H9 (cell line): ENCODE measurements at regions not wholly inside any gene's neighbourhood (a gene's known extent, or its start where the extent isn't known, plus 50 kb on each side); places are given as distances from the start of the nearest gene placed in this dataset.

Source experiments
- DNase-seq: peaks from one replicate; pipeline ENCODE4 v3.0.0-alpha.2; 2017
- H2AFZ ChIP-seq: one replicate; pipeline ENCODE4 v1.6.1; 2013; ENCODE audit warnings: mild to moderate bottlenecking, low read length, control low read depth, moderate library complexity
- H2AK5ac ChIP-seq: 2 replicates; pipeline ENCODE4 v1.6.1; 2013; ENCODE audit warnings: low read length, control low read depth, mixed read lengths; ENCODE audit not compliant: insufficient read length
- H2BK120ac ChIP-seq: one replicate; pipeline ENCODE4 v1.6.1; 2013; ENCODE audit warnings: low read depth, mild to moderate bottlenecking, low read length, control low read depth, inconsistent platforms; ENCODE audit not compliant: poor library complexity, severe bottlenecking
- H2BK12ac ChIP-seq: 2 replicates; pipeline ENCODE4 v1.6.1; 2013; ENCODE audit warnings: low read length, control low read depth, mixed read lengths, low read depth; ENCODE audit not compliant: insufficient read length
- H2BK15ac ChIP-seq: 2 replicates; pipeline ENCODE4 v1.6.1; 2013; ENCODE audit warnings: low read depth, low read length, control low read depth
- H2BK20ac ChIP-seq: one replicate; pipeline ENCODE4 v1.6.1; 2013; ENCODE audit warnings: low read depth, mild to moderate bottlenecking, low read length, control low read depth, inconsistent platforms; ENCODE audit not compliant: poor library complexity, severe bottlenecking
- H2BK5ac ChIP-seq: 2 replicates; pipeline ENCODE4 v1.6.1; 2013; ENCODE audit warnings: low read length, control low read depth, mixed read lengths; ENCODE audit not compliant: insufficient read length
- H3K14ac ChIP-seq: 2 replicates; pipeline ENCODE4 v1.6.1; 2013; ENCODE audit warnings: low read length, control low read depth; ENCODE audit not compliant: insufficient read depth
- H3K18ac ChIP-seq: 2 replicates; pipeline ENCODE4 v1.6.1; 2013; ENCODE audit warnings: low read depth, mild to moderate bottlenecking, mixed read lengths, low read length, control low read depth; ENCODE audit not compliant: insufficient read length
- H3K23ac ChIP-seq: 2 replicates; pipeline ENCODE4 v1.6.1; 2013; ENCODE audit warnings: low read length, control low read depth, mixed read lengths, low read depth; ENCODE audit not compliant: insufficient read length
- H3K23me2 ChIP-seq: 2 replicates; pipeline ENCODE4 v1.6.1; 2013; ENCODE audit warnings: low read depth, mild to moderate bottlenecking, mixed read lengths, low read length, control low read depth; ENCODE audit not compliant: insufficient read length, poor library complexity, severe bottlenecking
- H3K27ac ChIP-seq: 2 replicates; pipeline ENCODE4 v1.5.1; 2013; ENCODE audit warnings: low read length, control low read depth, mixed read lengths, low read depth; ENCODE audit not compliant: insufficient read length
- H3K27me3 ChIP-seq: 2 replicates; pipeline ENCODE4 v1.6.1; 2013; ENCODE audit warnings: low read length, control low read depth, inconsistent platforms; ENCODE audit not compliant: insufficient read depth
- H3K4ac ChIP-seq: 2 replicates; pipeline ENCODE4 v1.6.1; 2013; ENCODE audit warnings: low read depth, mild to moderate bottlenecking, control low read depth, inconsistent platforms, low read length, moderate library complexity
- H3K4me1 ChIP-seq: 2 replicates; pipeline ENCODE4 v1.6.1; 2013; ENCODE audit warnings: low read length, control low read depth, inconsistent platforms; ENCODE audit not compliant: insufficient read depth
- H3K4me2 ChIP-seq: 2 replicates; pipeline ENCODE4 v1.6.1; 2013; ENCODE audit warnings: low read length, control low read depth, mixed read lengths; ENCODE audit not compliant: insufficient read length, insufficient read depth
- H3K56ac ChIP-seq: 2 replicates; pipeline ENCODE4 v1.6.1; 2013; ENCODE audit warnings: low read depth, mild to moderate bottlenecking, mixed read lengths, low read length, control low read depth; ENCODE audit not compliant: insufficient read length
- H3K79me1 ChIP-seq: 2 replicates; pipeline ENCODE4 v1.6.1; 2013; ENCODE audit warnings: low read depth, mild to moderate bottlenecking, moderate library complexity, low read length, control low read depth, inconsistent platforms; ENCODE audit not compliant: insufficient read depth, poor library complexity, severe bottlenecking
- H3K79me2 ChIP-seq: 2 replicates; pipeline ENCODE4 v1.6.1; 2013; ENCODE audit warnings: low read length, control low read depth, inconsistent platforms; ENCODE audit not compliant: insufficient read depth
- H3K9ac ChIP-seq: 2 replicates; pipeline ENCODE4 v1.6.1; 2013; ENCODE audit warnings: low read length, control low read depth, mixed read lengths; ENCODE audit not compliant: insufficient read length; ENCODE audit errors: extremely low read depth
- H3K9me3 ChIP-seq: one replicate; pipeline ENCODE4 v1.6.1; 2013; ENCODE audit warnings: low read depth, low read length, inconsistent platforms; ENCODE audit not compliant: control insufficient read depth
- H3T11ph ChIP-seq: one replicate; pipeline ENCODE4 v1.6.1; 2013; ENCODE audit warnings: mild to moderate bottlenecking, low read length, control low read depth, inconsistent platforms
- H4K20me1 ChIP-seq: one replicate; pipeline ENCODE4 v1.6.1; 2013; ENCODE audit not compliant: control insufficient read depth, insufficient read length, insufficient read depth
- H4K5ac ChIP-seq: 2 replicates; pipeline ENCODE4 v1.6.1; 2013; ENCODE audit warnings: low read depth, mild to moderate bottlenecking, mixed read lengths, low read length, control low read depth; ENCODE audit not compliant: insufficient read length
- H4K8ac ChIP-seq: replicated peaks from 2 replicates; pipeline ENCODE4 v1.6.1; 2013; ENCODE audit warnings: low read length, control low read depth, mixed read lengths, low read depth; ENCODE audit not compliant: insufficient read length
- H4K91ac ChIP-seq: 2 replicates; pipeline ENCODE4 v1.6.1; 2013; ENCODE audit warnings: low read depth, mild to moderate bottlenecking, moderate library complexity, mixed read lengths, low read length, control low read depth; ENCODE audit not compliant: insufficient read length
- H3K27ac Mint-ChIP-seq, 3 experiments: 2 replicates in 2 of 3; 3 replicates in 1 of 3; pipeline ENCODE4 v1.8.0; 2020 to 2021; ENCODE audit warnings: mixed read lengths in 3 of 3, mild to moderate bottlenecking in 1 of 3, moderate library complexity in 1 of 3
- H3K27me3 Mint-ChIP-seq: 2 replicates; pipeline ENCODE4 v1.8.0; 2021; ENCODE audit warnings: low read depth, mild to moderate bottlenecking, moderate library complexity, mixed read lengths
- H3K36me3 Mint-ChIP-seq, 3 experiments: 2 replicates in 2 of 3; 3 replicates in 1 of 3; pipeline ENCODE4 v1.8.0; 2020 to 2021; ENCODE audit warnings: low read depth in 3 of 3, mixed read lengths in 3 of 3; ENCODE audit not compliant: insufficient read depth in 1 of 3
- H3K4me1 Mint-ChIP-seq, 2 experiments: 2 replicates each; pipeline ENCODE4 v1.8.0; 2020; ENCODE audit warnings: mixed read lengths in 2 of 2
- H3K4me3 Mint-ChIP-seq, 2 experiments: 2 replicates in 1 of 2; 3 replicates in 1 of 2; pipeline ENCODE4 v1.8.0; 2020 to 2021; ENCODE audit warnings: mild to moderate bottlenecking in 2 of 2, mixed read lengths in 2 of 2, moderate library complexity in 1 of 2
- H3K9me3 Mint-ChIP-seq, 2 experiments: 2 replicates in 1 of 2; 3 replicates in 1 of 2; pipeline ENCODE4 v1.8.0; 2020; ENCODE audit warnings: mild to moderate bottlenecking in 2 of 2, mixed read lengths in 2 of 2, moderate library complexity in 1 of 2
- CTCF ChIP-seq: fragments of 200-600 bp; sonication (generic); conservative IDR thresholded peaks from 3 replicates; pipeline ENCODE4 v1.8.0; 2021; ENCODE audit warnings: antibody characterized with exemption, mild to moderate bottlenecking
- WGBS: extraction: QIAGEN DNeasy Blood & Tissue Kit; methylation state at CpG from one replicate; pipeline ENCODE4 v1.1.7; 2013; ENCODE audit warnings: missing lambda C conversion rate, low lambda C conversion rate, mixed read lengths; ENCODE audit not compliant: insufficient read length; ENCODE audit errors: extremely low coverage; 5-methylcytosine and 5-hydroxymethylcytosine counted together

GRCh38 chr5:2353211-2353610 is 398.3 kb downstream of the IRX2 start:
- Histone ChIP-seq H3K4me2 (no peak overlapping the region), H3K23me2 (no peaks in the 10 kb centered on the region), H2AFZ (no peak overlapping the region)

More at GRCh38 chr5:2353211-2353610, 398.3 kb downstream of the IRX2 start:
- H4K8ac ChIP-seq = no peak overlapping the region
- H3K79me2 ChIP-seq = no peaks in the 10 kb centered on the region
- no peak overlapping the region for H3K4ac ChIP-seq
- H2BK120ac ChIP-seq = no peak overlapping the region
- no peak overlapping the region for H3K18ac ChIP-seq
- H2BK20ac ChIP-seq = no peak overlapping the region
- no peaks in the 10 kb centered on the region for H3K4me1 ChIP-seq
- Mint-ChIP-seq H3K27me3 (peaks cover 2% of the 10 kb centered on the region), H3K27ac (no peak overlapping the region), H3K9me3 (peaks cover 16 to 18% of the 10 kb centered on the region in 2 experiments; a peak in 4 of 5 replicates), H3K4me3 (no peak overlapping the region), H3K36me3 (peaks cover 0 to 7% (median 3%) of the 10 kb centered on the region in 3 experiments; a peak in 2 of 7 replicates), H3K4me1 (peaks cover 3 to 4% of the 10 kb centered on the region in 2 experiments; a peak in 1 of 4 replicates)
- H3K14ac ChIP-seq = no peak overlapping the region
- no peak for TF ChIP-seq CTCF
- H3T11ph ChIP-seq = no peak overlapping the region
- H2BK5ac ChIP-seq = no peak overlapping the region
- H4K91ac ChIP-seq = no peak overlapping the region
- H4K20me1 ChIP-seq = no peaks in the 10 kb centered on the region
- H3K27ac ChIP-seq = no peak overlapping the region
- no peaks in the 10 kb centered on the region for H3K27me3 ChIP-seq
- no peak for DNase-seq
- no peak overlapping the region for H2BK12ac ChIP-seq
- H3K23ac ChIP-seq = no peak overlapping the region
- H3K9me3 ChIP-seq = no peaks in the 10 kb centered on the region
- H3K56ac ChIP-seq = no peak overlapping the region
- H3K9ac ChIP-seq = no peak overlapping the region
- no CpG with 5 or more reads among the region's 5 CpGs for WGBS
- H3K79me1 ChIP-seq = no peaks in the 10 kb centered on the region
- H2BK15ac ChIP-seq = no peak overlapping the region
- H4K5ac ChIP-seq = no peak overlapping the region
- H2AK5ac ChIP-seq = no peak overlapping the region
